ENCODE measurements at regions not wholly inside any gene's neighbourhood (a gene's known extent, or its start where the extent isn't known, plus 50 kb on each side); places are given as distances from the start of the nearest gene placed in this dataset.

DNA sequence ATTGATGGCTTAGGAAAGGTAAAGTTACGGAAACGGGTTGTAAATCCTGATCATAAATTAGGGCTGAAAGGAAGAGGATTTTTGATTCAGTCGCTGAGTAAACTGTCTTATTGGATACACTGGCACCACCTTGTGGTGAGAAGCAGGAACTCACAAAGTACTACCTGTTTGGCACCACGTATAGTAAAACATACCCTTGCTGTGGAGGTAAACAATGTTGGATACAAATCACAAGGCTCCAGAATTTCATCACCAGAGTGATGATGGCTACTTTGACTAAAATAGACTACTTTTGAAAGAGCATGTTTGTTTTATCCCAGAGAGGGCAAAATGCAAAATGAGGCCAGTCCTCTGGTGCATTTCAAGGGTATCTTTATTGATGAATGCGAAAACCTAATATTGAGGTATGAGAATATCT, 216.9 kb downstream of the IGSF11 start:
- DNase-seq, result peak; percentile 63 to 73

GRCh38 chr3:118818386-118818785, 216.3 kb downstream of the IGSF11 start:
- DNase-seq, result no peak

GRCh38 chr3:118823626-118824025, 211.0 kb downstream of the IGSF11 start:
- DNase-seq, result no peak

DNA sequence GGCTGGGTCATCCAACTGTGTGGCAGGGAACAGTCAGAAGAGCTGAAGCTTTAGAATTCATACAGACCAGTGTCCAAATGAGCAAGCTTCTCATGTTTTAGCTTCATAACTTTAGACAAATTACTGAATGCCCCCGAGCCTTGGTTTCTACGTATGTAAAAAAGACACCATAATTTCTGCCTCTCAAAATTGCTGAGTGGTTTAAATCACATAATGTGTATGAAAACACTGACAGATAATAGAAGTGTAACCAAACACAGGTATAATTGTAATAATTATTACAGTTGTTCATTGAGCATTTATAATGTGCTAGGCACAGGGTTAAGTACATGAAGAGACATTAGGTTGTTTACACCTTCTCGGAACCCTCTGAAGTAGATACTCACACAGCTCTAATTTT, 207.2 kb downstream of the IGSF11 start:
- DNase-seq, result no peak

GRCh38 chr3:118828351-118828750, 206.3 kb downstream of the IGSF11 start:
- no peak for DNase-seq

- DNase-seq, result no peak
Measured at GRCh38 chr3:118833075-118833474, 201.6 kb downstream of the IGSF11 start.

DNA sequence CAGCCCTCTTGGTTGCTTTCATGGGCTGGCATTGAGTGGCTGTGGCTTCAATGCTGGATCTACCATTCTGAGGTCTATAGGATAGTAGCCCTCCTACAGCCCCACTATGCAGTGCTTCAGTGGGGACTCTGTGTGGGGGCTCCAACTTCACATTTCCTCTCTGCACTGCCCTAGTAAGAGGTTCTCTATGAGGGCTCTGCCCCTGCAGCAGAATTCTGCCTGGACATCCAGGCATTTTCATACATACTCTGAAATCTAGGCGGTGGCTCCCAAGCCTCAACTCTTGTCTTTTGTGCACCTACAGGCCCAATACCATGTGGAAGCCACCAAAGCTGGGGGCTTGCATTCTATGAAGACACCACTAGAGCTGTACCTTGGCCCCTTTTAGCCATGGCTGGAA, 195.8 kb downstream of the IGSF11 start:
- no peak for DNase-seq

DNA sequence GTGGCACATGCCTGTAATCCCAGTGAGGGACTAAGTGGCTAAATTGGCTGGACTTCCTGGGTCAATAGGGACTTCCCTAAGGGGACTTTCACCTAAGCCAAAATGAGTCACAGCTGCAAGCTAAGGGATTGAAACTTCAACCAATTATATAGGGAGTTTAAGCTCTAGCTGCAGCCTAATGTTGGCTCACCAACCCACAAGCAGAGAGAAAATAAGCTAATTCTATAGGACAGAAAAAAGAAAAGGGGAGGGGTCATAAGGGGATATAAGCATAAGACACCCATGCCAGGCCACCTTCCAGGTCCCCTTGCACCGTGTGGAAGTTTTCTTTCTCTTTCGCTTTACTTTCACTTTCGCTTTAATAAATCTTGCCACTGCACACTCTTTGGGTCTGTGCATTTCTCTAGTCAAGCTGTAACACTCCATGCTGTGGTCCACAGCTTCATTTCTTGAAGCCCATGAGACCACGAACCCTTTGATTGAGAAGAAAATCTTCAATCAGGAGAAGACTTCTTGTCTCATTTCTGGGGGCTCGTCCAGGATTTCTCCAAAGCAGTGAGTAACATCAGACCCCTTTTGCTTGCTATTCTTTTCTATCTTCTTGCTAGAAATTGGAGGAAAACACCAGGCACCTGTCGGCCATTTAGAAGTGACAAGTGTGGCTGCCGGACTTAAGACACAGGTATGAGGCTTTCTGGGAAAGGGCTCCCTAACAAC, 192.3 kb downstream of the IGSF11 start:
- DNase-seq, result no peak

- no peak for DNase-seq
Measured at GRCh38 chr3:118846176-118846575, 188.5 kb downstream of the IGSF11 start.
